AG08395 (cell line): ENCODE measurements at regions not wholly inside any gene's neighbourhood (a gene's known extent, or its start where the extent isn't known, plus 50 kb on each side); places are given as distances from the start of the nearest gene placed in this dataset.
"Not testable (repeated sequence)": the region's sequence is repeated elsewhere in the genome, so short reads cannot be mapped to it uniquely, and the experiment has no call there.

Source experiments
- DNase-seq: peaks from one replicate; pipeline ENCODE4 v3.0.0; 2012; ENCODE audit warnings: mixed read lengths, low spot score

GRCh38 chr7:85320699-85321476 is 134.0 kb upstream of the SEMA3D start:
- no peak for DNase-seq

- no peak for DNase-seq
Measured at GRCh38 chr7:85316489-85316888, 129.6 kb upstream of the SEMA3D start.

- no peak for DNase-seq
Measured at GRCh38 chr7:85310301-85310700, 123.4 kb upstream of the SEMA3D start.

DNA sequence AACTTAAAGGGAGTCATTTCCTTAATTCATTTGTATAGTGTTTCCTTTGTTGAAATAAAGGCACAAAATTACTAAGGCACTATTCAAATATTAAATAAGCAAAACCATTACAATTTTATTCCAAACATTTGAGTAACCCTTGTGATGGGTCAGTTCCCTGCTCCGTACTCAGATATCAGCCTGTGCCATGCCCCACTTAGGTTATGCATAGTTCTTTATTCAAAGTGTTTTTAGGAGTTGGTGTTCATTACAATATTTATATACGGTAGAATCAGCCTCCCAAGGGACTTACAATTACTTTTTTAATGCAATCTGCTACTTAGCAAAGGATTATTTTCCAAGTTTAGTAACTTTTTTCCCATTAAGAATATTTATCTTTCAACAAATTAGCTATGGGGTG is 119.3 kb upstream of the SEMA3D start:
- DNase-seq = no peak

- DNase-seq = no peak
Measured at GRCh38 chr7:85294176-85294575, 107.3 kb upstream of the SEMA3D start.

DNA sequence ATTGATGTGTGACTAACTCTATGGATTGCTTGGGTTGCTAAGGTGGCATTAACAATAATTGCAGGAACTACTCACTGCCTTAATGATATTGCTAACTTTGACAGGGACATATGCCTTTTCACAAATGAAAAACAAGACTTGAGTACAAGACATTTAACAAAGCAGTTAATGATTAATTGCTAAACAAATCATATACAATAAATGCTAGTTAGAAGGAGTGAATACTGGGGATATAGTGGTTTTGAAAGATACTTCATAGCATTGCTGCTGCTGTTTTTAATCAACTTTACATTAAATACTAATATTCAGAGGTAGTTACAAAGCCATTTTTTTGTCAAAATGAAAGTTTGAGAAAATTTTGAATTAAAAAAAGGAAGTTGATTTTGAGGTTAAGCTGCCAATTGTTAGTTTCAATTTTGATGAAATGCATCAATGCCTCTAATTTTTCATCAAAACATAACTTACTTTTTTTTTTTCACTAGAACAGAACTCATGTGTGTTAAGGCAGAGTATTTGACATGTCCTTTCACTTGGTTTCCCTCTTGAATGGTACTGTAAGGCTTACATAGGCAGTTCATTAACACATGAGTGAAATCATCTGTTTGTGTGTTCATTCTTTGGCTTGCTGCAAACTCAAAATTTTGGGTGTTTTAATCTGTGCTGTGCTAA is 106.2 kb upstream of the SEMA3D start:
- no peak for DNase-seq

- no peak for DNase-seq
Measured at GRCh38 chr7:85290269-85290668, 103.4 kb upstream of the SEMA3D start.

DNA sequence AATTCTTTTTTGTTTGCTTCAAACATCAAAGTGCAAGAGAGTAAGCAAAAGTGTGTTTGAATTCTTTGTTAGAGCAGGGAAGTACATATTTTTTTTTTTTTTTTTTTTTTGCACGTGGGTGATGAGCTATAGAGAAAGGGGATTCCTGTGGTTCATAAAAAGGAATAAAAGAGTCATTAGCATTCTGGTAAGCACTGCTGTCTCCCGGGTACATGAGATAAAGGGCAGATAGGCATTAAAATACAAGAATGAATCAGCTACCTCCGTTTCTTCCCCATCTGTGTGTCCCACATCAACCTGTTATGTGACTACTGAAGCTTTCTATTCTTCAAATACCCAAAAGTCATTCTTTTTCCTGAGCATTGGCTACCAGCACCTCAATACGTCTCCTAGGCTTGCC is 102.4 kb upstream of the SEMA3D start:
- no peak for DNase-seq

DNA sequence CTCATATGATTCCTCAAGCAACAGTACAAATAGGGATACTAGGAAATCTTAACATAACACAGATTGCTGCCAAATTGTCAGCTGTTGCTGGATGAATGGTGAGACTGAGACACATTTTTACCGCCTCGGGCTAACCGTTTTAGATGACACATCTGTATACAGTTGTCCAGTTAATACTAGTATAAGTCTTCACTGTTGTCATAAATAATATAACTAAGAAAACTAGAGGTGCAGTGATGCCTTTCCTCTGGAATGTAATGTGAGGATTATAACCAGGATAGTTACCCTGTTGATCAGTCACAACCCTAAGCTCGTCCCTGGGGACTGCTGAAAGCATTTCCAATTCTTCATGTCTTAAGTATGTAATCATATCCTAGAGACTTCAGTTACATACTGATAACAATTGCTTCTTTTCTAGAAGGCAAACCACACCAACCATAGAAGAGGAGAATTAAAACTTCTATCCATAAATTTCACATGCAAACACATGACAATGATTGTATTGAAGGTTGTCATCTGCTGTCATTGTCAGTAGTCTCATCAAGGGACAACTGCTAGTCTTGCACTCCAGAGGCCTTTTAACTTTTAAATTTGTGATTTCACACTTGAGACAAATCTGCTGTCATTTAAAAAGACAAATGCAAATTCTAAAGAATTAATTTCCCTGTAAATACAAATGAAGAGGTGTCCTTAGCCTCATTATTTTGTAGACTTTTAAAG is 100.4 kb upstream of the SEMA3D start:
- DNase-seq = peak; percentile 56

GRCh38 chr7:85286446-85286845 is 99.6 kb upstream of the SEMA3D start:
- no peak for DNase-seq

DNA sequence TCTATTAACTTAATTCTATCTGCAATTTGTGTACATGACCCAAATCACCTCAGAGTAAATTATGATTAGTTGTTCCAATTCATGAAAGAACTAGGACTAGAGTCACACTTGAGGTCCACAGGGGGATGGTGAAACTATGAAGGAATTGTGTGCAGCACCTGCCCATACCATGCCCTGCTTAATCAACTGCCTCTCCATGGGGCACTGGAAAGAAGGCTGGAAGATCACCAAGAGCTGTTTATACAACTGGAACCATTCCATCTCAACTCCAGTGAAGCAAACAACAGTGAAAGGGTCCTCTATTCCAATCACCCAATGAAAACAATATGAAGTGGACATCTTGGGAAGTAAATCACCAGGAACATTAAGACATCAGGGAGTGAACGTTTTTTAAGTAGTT is 98.7 kb upstream of the SEMA3D start:
- no peak for DNase-seq

DNA sequence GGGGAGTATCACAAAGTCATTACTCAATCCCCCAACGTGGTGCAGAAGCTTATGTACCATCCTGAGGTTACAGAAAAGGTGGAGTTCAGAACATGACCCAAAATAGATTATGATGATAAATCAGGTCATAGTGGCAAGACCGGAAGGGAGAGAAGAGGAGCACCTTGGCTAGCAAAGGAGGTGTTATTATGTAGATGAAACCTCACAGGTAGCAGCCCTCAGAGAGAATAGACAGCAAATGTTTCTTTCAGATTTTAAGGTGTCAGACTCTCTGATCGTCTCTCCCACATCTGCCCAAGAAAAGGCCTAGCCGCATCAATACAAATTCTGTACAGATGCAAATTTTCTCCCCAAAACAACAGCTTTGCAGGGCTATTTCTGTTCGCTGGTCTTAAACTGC is 88.3 kb upstream of the SEMA3D start:
- DNase-seq = no peak

DNA sequence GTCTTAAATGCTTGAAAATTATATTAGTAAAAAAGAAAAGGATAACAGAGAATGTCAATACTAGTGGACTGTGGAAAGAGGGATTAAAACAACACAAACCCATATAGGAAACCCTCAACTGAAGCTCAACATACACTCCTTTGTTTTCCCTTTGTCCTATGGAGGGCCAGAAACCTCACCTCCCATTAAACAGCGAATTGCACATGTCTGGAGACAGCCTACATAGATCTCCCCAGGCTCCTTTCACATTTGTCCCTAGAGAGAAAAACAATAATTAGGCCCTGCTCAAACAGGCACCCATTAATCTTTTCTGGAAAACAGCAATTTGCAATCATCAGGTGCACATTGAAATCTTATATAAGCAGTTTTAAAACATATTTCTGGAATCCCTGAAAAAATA is 87.6 kb upstream of the SEMA3D start:
- DNase-seq = no peak

GRCh38 chr7:85262891-85263290 is 76.0 kb upstream of the SEMA3D start:
- no peak for DNase-seq

DNA sequence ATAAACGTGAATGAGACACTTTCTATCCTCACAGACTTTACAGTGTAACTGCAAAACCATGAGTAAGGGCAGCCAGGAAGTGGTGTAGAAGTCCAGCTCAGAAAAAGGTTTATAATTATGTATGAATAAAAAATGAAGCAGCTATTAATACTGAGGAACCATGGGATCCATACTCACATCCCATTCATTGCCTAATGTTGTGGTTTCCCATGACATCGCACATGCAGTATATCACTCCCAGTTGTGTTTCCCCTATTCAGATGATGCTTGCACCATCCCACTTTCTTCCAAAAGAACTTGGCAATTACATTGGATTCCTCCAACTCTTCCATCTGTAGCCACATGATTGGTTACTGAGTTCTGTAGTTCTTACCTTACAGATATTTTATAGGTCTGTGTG is 74.5 kb upstream of the SEMA3D start:
- DNase-seq = no peak

DNA sequence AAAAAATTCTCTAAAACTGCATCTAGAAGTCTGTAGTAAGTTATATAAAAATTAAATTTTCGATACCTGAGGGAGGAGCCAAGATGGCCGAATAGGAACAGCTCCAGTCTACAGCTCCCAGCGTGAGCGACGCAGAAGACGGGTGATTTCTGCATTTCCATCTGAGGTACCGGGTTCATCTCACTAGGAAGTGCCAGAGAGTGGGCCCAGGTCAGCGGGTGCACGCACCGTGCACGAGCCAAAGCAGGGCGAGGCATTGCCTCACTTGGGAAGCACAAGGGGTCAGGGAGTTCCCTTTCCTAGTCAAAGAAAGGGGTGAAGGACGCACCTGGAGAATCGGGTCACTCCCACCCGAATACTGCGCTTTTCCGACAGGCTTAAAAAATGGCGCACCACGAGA is 62.9 kb upstream of the SEMA3D start:
- not testable (repeated sequence) for DNase-seq

DNA sequence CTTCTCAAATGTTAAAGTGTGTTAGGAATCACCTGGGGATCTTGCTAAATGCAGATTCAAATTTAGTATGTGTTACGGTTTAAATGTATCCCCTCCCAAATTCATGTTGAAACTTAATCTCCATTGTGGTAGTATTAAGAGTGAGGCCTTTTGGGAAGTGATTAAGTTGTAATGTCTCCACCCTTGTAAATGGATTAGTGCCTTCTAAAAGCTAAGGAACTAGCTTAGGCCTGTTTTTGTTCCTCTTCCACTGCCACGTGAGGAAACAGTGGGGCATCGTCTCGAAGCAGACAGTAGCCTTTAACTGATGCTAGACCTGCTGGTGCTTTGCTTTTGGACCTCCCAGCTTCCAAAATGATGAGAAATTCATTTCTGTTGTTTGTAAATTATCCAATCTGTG is 52.3 kb upstream of the SEMA3D start:
- no peak for DNase-seq

- DNase-seq = no peak
Measured at GRCh38 chr7:85237721-85238120, 50.9 kb upstream of the SEMA3D start.
